ENCODE measurements at regions not wholly inside any gene's neighbourhood (a gene's known extent, or its start where the extent isn't known, plus 50 kb on each side); places are given as distances from the start of the nearest gene placed in this dataset.

DNA sequence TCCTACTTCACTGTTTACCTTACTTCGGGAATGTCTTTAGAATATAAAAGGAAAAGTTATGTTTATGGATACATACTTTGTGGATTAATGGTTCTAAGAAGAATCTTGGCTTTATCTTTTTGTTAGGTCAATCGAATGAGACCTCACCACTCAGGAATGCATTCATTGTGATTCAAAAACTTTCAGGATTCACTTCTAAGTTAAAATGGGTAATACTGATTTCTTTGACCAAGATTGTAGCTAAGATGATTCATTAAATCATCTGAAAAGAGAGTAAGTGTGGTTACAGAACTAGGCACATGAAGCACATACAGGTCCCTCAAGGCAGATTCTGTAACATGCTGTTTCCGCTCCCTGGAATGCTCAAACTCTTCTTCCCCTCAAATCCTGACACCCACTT, 716.4 kb downstream of the KCNA4 start:
- H3K27me3 ChIP-seq (ENCODE audit: control insufficient read depth in 2 of 2, insufficient read depth in 2 of 2, low read length in 2 of 2) = no peaks in the 10 kb centered on the region
- CTCF ChIA-PET = interaction anchor here (0.8 to 1.5 kb wide), 4 partner anchors 9 to 141 kb away, joined by 3 to 4 read pairs (median 3); no protein-coding TSS in a partner anchor
- no TSS peak for BruUV-seq (replicated peaks)
- POLR2A ChIA-PET = no interaction called here
- intact Hi-C loops (cut with micrococcal nuclease) = no loop called here
- H3K79me2 ChIP-seq (ENCODE audit: control insufficient read depth, insufficient read depth, low read length) = no peaks in the 10 kb centered on the region
- no peaks in the 10 kb centered on the region for H4K20me1 ChIP-seq (replicated peaks; ENCODE audit: control insufficient read depth, extremely low read depth, insufficient read depth, low read length)
- no peak overlapping the region for H3K4me3 ChIP-seq (replicated peaks in 1 of 3; ENCODE audit: insufficient read depth in 1 of 3, low read depth in 1 of 3, low read length in 3 of 3)
- H3K36me3 ChIP-seq (ENCODE audit: control insufficient read depth in 2 of 2, extremely low read depth in 1 of 2, insufficient read depth in 2 of 2, low read length in 2 of 2) = no peaks in the 10 kb centered on the region
- no peaks in the 10 kb centered on the region for H3K9me1 ChIP-seq (replicated peaks; ENCODE audit: control insufficient read depth, extremely low read depth, insufficient read depth, low read length)
- DNase-seq (ENCODE audit: low read depth, low spot score) (peak; percentile 50), FAIRE-seq (no peak)
- H3K9ac ChIP-seq (replicated peaks; ENCODE audit: extremely low read depth, insufficient read depth, low read length) = peak overlapping the region; percentile 4
- dilution Hi-C loops (cut with MboI; ENCODE audit: extremely low pct_ligation_motif_present, low sequenced_read_pairs) = no loop called here
- peak; percentile 50 for TF ChIP-seq FOS (IDR thresholded peaks at IDR 0.05; ENCODE audit: borderline replicate concordance, insufficient read depth, low read length)
- TF ChIP-seq, protein P1, sequence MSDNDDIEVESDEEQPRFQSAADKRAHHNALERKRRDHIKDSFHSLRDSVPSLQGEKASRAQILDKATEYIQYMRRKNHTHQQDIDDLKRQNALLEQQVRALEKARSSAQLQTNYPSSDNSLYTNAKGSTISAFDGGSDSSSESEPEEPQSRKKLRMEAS (IDR thresholded peaks at IDR 0.05; ENCODE audit: insufficient read depth, insufficient read length) = no peak
- peak overlapping the region; percentile 41 for H3K4me2 ChIP-seq (ENCODE audit: insufficient read depth, low read length)
- H3K9me3 ChIP-seq (replicated peaks; ENCODE audit: control insufficient read depth, insufficient read depth, low read length) = no peaks in the 10 kb centered on the region
- peak overlapping the region; percentile 49 for H3K27ac ChIP-seq (ENCODE audit: insufficient read depth, low read depth, low read length)
- peaks cover 12% of the 10 kb centered on the region for H3K4me1 ChIP-seq (ENCODE audit: control insufficient read depth, extremely low read depth, insufficient read depth, low read length)
- no peak overlapping the region for H2AFZ ChIP-seq (ENCODE audit: low read depth, low read length)

GRCh38 chr11:29296680-29297079, 720.1 kb downstream of the KCNA4 start:
- Histone ChIP-seq H3K4me3 (replicated peaks in 1 of 3; ENCODE audit: insufficient read depth in 1 of 3, low read depth in 1 of 3, low read length in 3 of 3) (no peak overlapping the region), H3K9me3 (replicated peaks; ENCODE audit: control insufficient read depth, insufficient read depth, low read length) (no peaks in the 10 kb centered on the region), H3K9me1 (replicated peaks; ENCODE audit: control insufficient read depth, extremely low read depth, insufficient read depth, low read length) (no peaks in the 10 kb centered on the region), H2AFZ (ENCODE audit: low read depth, low read length) (no peak overlapping the region), H3K9ac (replicated peaks; ENCODE audit: extremely low read depth, insufficient read depth, low read length) (no peak overlapping the region), H3K4me2 (ENCODE audit: insufficient read depth, low read length) (no peak overlapping the region), H3K4me1 (ENCODE audit: control insufficient read depth, extremely low read depth, insufficient read depth, low read length) (peaks cover 26% of the 10 kb centered on the region), H3K79me2 (ENCODE audit: control insufficient read depth, insufficient read depth, low read length) (no peaks in the 10 kb centered on the region), H4K20me1 (replicated peaks; ENCODE audit: control insufficient read depth, extremely low read depth, insufficient read depth, low read length) (no peaks in the 10 kb centered on the region), H3K27ac (ENCODE audit: insufficient read depth, low read depth, low read length) (no peak overlapping the region), H3K36me3 (ENCODE audit: control insufficient read depth in 2 of 2, extremely low read depth in 1 of 2, insufficient read depth in 2 of 2, low read length in 2 of 2) (no peaks in the 10 kb centered on the region), H3K27me3 (ENCODE audit: control insufficient read depth in 2 of 2, insufficient read depth in 2 of 2, low read length in 2 of 2) (no peaks in the 10 kb centered on the region)
- BruUV-seq (replicated peaks) = no TSS peak
- intact Hi-C loops (cut with micrococcal nuclease) (no loop called here), dilution Hi-C loops (cut with MboI; ENCODE audit: extremely low pct_ligation_motif_present, low sequenced_read_pairs) (no loop called here)
- ChIA-PET CTCF (no interaction called here), POLR2A (no interaction called here)
- DNase-seq (ENCODE audit: low read depth, low spot score) (no peak), FAIRE-seq (no peak)
- TF ChIP-seq CTCF (IDR thresholded peaks at IDR 0.05; ENCODE audit: extremely low read depth in 1 of 2, insufficient read depth in 1 of 2, low read depth in 1 of 2, low read length in 2 of 2) = no peak
